HG03159 (cell line): ENCODE measurements at regions not wholly inside any gene's neighbourhood (a gene's known extent, or its start where the extent isn't known, plus 50 kb on each side); places are given as distances from the start of the nearest gene placed in this dataset.

Source experiments
- ATAC-seq: cut with Tn5 transposase; IDR thresholded peaks from one replicate; pipeline ENCODE4 v1.9.1; 2021; ENCODE audit warnings: mild to moderate bottlenecking, moderate library complexity; ENCODE audit not compliant: unreplicated experiment

DNA sequence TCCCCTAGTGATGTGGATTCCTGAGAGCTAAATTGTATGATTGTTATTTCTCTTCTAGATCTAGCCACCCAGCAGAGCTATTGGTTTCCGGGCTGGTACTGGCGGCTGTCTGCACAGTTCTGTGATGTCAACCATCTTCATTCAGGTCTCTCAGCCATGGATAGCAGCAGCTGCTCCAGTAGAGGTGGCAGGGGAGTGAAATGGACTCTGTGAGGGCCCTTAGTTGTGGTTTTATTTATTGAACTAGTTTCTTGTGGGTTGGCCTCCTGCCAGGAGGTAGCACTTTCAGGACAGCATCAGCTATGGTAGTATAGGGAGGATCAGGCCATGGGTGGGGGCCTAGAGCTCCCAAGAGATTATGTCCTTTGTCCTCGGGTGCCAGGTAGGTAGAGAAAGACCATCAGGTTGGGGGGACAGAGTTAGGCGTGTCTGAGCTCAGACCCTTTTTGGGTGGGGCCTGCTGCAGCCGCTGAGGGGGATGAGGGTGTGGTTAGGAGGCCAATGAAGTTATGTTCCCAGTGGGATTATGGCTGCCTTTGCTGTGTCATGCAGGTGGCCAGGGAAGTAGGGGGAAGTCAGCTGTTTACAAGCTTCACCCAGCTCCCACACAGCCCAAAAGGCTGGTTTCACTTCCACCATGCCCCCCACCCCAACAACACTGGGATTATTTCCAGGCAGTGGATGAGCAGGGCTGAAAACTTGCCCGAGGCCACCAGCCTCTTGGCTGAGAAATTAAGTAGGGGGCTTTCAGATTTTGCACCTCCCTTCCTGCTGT is 55.1 kb upstream of the RGS4 start:
- no peak for ATAC-seq

DNA sequence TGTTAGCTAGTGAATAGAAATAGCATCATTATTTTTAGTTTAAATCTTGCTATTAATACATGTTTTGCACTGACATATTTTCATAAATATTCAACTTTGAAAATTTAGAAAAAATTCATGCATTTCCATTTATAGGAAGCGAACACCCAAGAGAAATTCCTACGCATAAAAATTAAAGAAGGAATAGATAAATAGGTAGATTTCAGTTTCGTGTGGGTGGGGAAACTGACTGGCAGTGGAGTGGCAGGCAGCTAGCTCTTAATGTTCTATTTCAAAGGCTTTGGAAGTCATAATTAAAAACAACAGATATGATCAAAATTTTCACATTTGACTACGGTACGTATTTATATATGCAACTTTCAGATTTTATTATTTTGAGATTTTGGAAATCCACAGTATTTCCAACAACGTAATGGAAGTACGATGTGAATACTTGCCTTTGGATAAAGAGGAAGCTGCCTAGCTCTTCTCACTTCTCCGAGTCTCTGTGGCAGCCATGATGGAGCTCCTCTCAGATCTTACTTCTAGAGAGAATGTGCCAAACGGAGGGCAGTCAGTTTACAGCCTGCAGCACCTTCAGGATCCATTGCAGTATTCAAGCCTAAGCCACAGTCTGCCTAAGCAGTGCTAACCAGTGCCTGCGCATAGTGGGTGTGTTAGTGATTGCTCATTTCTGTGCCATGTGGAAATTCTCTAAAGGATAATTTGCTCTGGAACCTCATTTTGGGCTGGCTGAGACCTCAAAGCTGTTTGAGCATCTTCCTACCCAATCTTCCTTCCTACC is 62.9 kb upstream of the RGS4 start:
- ATAC-seq, result no peak

DNA sequence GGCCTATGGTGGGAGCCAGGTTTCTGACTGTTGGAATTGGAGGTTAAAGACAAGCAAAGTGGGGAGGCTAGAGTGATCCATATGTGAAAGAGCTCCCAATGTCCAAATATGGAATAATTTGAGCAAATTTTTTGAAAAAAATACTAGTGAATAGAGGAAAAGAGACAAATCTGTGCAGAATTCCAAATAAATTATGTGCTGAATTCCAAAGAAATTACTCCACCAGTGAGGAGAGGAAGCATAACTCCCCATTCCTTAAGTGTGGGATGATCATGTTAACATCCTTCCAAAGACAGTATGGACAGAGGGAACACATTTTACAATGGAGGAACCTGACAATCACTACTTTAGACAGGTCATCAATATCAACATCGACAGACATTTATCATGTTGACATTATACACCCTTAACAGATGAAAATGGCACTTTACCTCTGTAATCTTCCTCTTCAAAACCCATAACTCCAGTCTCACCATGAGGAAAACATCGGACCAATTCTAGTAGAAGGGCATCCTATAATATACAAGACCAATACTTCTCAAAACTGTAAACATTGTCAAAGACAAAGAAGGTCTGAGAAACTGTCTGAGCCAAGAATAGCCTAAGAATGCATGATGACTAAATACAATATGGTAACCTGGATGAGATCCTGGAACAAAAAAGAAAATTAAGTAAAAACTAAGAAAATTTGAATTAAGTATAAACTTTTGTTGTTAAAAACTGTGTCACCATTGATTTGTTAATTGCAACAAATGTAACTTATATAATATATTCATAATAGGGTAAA is 71.5 kb upstream of the RGS4 start:
- ATAC-seq, result no peak

DNA sequence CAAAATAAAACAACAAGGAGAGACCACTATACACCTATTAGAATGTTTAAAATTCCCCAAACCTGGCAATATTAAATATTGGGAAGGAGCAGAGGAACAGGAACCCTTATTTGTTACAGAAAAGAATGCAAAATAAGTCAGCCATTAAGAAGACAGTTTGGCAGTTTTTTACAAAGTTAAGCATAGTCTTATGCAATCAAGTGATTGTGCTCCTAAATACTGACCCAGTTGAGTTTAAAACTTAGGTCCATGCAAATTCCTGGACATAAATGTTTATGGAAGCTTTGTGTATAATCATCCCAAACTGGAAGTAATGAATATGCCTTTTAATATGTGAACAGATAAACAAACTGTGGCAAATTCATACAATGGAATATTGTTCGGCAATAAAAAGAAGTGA is 72.9 kb upstream of the RGS4 start:
- ATAC-seq, result no peak

DNA sequence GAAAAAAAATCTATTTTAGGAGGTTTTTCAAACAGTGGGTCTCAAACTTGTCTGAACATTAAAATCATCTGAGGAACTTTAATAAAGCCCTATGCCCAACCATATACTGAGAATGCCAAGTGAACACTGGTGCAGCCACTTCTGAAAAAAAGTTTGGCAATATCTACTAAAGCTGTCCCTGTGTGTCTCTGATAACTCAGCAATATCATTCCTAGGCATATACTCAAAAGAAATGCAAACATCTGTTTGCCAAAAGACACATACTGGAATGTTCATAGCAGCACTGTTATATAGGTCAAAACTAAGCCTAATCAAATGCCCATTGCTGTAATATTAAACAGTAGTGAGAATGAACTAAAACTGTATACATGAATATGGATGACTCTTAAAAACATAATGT is 74.2 kb upstream of the RGS4 start:
- no peak for ATAC-seq

DNA sequence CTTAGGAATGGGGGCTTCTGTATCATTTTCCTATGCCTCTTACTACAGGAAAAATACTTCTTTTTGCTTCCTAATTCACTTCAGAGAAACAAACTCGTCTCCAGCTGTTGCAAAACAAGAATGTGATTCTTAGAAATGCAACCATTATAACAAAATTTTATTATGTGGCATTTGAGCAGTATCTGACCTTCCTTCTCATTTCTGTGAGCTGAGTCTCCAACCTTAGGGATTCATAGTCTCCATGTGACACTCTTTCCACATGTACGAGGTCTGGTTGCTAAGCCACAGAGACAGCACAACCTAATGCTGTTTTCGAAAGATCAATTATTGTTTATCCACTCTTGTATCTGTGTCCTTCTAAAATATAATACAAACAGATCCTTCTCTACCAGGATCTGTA is 75.3 kb upstream of the RGS4 start:
- ATAC-seq, result no peak

DNA sequence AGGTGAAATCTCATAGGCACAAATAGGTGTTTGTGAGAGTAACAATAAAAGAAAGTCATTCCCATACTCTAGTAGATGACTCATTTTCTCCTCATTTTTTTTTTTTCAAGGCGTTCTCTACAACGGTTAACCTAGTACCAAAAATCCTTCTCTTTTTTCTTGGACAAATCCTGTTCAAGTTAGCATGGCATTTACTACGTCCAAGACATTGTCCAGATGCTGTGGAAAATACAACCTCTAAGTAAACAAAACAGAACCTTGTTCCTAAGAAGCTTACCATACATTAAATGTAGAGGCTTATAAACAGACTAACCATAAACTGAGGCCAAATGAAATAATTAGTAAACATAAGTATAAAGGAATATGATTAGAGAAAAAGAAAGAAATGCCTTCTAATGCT is 76.2 kb upstream of the RGS4 start:
- ATAC-seq, result no peak

DNA sequence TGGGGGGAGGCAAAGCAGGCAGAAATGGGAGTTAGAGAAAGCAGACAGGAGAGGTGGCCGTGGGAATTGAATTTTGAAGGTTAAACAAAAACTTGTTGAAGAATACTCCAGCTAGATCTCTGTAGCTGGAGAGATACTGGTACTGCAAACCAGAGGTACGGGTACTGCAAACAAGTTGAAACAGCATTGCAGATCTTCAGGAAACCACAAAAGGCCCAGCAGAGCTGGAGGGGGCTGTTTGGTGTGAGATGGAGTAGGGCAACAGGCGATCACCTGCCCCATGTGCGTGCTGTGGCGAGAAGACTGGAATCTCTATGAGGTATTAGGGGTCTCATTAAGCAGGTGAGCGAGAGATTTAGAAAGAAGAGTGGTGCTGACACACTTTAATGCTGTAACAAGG is 77.7 kb upstream of the RGS4 start:
- no peak for ATAC-seq

DNA sequence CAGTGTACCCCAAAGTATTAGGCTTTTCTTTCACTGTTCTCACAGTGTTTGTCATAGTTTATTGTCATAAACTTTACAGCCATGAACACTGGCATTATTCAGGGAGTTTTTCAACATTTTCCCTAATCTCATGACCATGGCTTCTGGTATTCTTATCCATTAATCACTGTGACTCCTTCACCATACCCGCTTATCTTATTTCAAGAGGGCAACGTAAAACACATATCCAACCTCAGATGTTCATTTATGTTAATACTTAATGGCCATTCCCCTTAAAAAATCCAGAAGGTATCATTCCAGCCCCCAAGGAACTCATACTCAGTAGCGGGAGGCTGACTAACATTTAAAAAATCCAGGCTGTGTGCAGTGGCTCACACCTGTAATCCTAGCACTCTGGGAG is 78.5 kb upstream of the RGS4 start:
- ATAC-seq, result no peak

DNA sequence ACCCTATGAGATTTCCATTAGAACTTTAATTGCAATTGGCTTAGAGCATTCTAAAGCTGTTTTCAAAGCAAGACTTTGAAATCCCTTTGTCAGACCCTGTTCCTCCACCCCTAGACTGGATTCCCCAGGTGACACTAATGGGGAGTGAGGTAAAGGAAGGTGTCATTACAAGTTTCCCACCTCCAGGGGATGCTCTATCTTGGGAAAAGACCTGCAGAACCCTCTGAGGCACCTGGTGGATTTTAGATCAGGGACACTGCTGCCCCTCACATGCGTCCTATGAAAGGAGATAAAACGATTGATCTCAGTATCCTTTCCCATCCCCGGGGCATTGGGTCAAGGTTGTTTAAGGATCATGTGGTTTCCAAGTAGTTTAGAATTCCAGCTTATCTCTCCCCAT is 80.3 kb upstream of the RGS4 start:
- ATAC-seq, result no peak

DNA sequence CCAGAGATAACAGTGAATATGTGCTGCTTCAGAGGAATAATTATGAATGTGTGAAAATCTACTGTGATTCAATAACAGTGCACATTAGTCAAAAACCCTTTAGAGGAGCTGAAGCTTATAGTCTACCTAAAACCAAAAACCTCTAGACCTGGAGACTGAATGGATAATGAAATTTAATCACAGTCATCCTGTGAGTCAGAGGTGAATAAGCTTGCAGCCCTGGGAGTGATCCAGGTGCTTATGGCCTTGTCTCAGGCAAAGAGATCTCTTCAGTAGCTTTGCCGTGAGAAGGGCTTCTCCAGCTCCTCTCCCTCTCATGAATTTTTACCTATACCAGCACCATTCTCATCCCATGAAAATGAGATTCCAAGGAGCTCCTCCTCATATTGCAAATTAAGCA is 81.3 kb upstream of the RGS4 start:
- ATAC-seq, result no peak

DNA sequence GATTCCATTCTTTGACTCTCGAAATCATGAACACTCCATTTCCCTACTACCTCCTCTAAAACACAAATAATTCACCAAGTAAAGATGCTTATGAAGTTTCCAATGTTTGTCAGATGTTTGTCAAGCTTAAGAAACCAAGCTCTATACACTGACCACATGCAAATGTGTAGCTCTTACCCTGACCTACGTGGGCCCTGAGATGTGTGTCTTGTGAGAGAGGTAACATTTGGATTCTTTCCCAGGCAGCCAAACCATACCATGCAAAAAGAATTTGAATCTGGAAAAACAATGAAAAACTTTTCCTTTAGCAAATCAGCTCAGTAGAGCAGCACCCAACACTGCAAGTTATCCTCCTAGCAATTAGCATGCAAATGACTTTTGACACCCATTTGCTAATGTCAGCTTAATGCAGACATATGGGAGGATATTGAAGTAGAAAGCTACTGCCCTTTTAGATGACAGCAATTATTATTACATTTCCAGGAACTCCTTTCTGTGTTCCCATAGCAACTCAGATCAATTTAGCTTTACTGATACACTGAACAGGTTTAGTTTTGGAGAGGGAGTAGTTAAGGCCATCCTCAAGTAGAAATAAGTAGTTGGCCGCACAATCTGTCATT is 83.2 kb upstream of the RGS4 start:
- no peak for ATAC-seq

DNA sequence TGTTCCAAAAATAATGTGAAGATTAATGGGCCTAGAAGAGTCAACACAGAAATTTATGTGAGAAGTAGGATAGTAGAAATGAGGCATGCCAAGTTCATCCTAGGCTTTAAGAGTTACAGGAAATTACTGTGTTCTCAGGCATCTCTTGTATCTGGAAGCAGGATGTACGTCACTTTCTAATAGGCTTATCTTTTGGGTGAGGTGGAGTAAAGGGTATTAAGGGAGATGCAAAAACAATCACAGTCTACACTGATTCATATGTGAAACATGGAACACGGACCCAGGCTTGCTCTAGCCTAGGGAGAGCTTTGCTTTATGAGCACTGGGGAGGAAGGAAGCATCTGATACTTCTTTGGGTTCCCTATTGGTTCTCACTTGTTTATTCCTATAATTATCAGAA is 84.5 kb upstream of the RGS4 start:
- ATAC-seq, result no peak

DNA sequence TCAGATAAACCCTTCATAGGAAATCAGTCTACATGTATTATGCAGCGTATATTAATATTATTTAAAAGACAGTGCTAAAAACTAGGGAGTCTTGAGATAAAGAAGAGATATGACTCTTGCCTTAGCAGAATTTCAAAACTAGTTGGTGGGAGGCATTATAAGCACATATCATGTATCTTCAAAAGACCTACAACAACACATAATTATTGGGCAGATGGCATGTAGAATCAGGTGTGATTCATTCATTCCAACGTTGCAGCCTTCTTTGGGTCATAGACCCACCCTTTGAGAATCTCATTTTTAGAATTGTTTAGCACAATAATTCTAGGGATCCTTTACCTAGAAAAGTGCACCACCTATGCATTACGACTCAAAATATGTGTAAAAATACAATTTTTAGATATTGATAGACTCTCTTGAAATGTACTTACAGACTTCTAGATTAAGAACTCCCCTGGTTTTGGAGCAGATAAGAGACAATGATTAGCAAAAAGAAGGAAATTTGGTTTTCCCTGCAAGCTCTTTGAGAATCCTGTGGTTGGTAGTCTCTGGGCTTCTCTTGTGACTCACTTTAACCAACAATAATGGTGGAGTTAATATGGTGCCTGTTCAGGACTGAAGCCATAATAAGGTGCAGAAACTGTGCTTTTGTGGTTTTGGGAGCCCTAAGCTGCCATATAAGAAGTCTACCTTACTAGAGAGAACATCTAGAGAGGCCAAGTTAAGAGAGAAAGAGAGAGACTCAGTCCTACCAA is 85.3 kb upstream of the RGS4 start:
- no peak for ATAC-seq

DNA sequence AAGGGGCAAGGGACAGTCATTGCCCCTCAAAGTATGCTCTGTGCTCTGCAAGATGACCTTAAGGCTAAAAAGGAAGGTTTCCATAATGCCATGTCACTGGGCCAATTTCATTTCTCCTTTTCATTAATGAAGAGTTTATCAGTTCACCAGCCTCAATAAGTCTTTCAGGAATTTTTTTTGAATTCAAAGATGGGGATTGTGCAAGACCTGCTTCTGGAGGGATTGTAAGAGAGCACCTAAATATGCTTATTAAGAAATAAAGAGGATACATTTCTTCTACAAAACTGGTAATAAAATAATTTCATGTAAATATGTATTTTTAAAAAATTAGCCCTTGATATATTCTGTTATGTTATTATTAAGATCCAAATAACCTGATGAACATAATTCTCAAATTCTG is 86.8 kb upstream of the RGS4 start:
- ATAC-seq, result no peak

DNA sequence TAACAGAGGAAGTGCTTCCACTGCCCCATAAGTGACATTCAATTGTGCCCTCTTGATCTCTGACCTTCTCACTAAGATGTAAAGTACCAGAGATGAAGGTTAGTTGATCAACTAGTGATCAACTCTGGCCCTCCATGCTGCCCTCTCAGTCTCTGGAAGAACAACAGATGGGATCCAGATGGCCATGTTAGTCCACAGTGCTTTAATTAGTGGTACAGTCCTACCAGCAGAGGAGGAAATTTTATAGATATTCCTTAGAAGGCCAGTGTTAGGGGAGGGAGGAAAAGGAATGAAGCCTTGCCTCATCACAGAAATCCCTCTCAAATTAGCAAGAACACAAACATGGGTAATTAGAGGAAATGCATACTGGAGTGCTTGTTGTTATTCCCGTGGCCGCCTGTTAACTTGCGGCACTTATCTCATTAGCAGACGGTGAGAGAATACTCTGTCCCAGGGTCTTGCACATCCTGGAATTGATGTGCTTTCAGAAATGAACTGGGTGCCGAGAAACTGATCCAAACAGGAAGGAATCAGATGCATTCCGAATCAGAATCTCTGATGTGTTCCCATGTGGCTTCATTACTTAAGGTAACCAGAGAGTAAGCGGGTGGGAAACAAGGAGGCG is 91.1 kb upstream of the RGS4 start:
- no peak for ATAC-seq

DNA sequence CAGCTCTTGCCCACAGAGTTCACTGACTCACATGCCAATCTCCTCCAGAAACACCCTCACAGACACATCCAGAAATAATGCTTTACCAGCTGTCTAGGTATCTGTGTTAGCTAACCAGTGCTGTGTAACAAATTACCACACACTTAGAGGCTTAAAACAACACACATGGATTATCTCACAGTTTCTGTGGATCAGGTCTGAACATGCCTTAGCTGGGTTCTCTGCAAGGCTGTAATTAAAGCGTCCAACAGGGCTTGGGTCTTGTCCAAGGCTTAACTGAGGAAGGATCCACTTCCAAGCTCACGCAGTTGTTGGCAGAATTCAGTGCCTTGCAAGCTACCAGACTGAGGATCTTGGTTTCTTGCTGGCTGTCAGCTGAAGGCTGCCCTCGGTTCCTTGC is 92.5 kb upstream of the RGS4 start:
- ATAC-seq, result no peak

DNA sequence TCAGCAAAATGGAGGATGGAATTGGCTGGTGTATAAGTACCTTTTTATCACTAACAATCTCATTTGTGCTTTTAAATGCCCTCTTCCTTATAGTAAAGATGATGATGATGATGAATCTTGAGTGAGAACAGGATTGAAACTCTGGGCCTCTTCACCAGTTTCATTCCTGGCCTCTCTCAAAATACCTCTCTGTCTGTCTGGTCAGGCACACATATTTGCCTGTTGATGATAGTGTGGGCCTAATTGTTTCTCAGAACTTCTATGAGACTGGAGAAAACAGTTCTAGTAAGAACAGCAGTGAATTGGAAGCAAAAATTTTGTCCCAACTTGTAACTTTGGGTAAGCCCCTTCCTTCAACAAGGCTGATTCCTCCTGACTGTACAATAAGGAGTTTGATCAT is 94.4 kb upstream of the RGS4 start:
- no peak for ATAC-seq

DNA sequence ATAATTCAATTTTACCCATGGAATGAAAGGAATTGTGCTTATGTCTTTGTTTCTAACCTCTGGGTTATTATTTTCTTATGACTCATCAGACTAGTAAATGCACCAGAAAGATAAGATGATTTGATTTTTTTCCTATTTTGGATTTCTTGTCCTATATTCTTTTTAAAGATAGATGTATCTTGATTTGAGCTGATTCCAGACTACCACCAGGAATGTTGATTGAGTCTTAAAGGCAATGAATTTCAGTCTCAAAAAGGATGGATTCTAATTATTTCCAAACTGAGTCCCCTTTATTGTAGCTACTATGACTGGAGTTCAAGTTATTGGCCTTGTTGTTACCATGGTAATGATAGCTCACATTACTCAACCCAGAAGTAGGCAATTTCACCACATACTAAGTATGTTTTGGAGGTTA is 95.8 kb upstream of the RGS4 start:
- ATAC-seq, result no peak

DNA sequence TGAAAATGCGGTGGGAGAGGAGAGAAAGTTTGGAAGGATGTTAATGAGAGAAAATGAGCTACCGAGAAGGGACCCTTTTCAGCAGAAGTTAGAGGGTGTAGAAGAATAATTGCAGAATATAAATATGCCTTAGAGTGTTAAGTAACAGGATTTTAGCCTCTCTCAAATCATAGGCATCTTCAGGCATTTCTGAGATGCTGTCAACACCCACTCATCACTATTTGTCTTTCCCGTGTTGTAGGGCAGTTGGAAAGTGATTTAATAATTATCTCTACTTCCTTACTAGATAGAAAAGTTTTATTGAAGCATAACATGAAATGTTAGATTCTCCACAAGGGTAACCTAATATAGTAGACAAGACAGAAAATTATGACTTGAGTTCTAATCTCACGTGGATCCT is 96.4 kb upstream of the RGS4 start:
- ATAC-seq, result no peak
